Panc1 (cell line): ENCODE measurements at regions not wholly inside any gene's neighbourhood (a gene's known extent, or its start where the extent isn't known, plus 50 kb on each side); places are given as distances from the start of the nearest gene placed in this dataset.

Source experiments
- ATAC-seq: fragments of 200-7000 bp; cut with Tn5 transposase; 2 replicates; pipeline ENCODE4 v1.9.1; 2020; ENCODE audit warnings: mild to moderate bottlenecking, moderate library complexity
- BruUV-seq: library from RNA; stranded (reverse); fragments of 400-500 nt; replicated peaks from 2 replicates; lab custom pipeline; 2021; lab: Mats Ljungman, UMichigan
- CTCF ChIA-PET: fragments of 300-600 bp; sonication (Branson Sonifier 250); formaldehyde crosslinking; loops from one replicate; lab custom pipeline; 2022; ENCODE audit warnings: antibody characterized with exemption; lab: Charles Lee
- POLR2A ChIA-PET: fragments of 300-600 bp; sonication (Branson Sonifier 250); formaldehyde crosslinking; loops from one replicate; lab custom pipeline; 2022; ENCODE audit warnings: antibody characterized with exemption; lab: Charles Lee
- DNase-seq: peaks from one replicate; pipeline ENCODE4 v3.0.0-alpha.2; 2010; ENCODE audit warnings: low read depth, low spot score
- H3K27ac ChIP-seq: 2 replicates; pipeline ENCODE4 v1.5.1; 2011; ENCODE audit warnings: mild to moderate bottlenecking, low read length, inconsistent platforms
- H3K27me3 ChIP-seq: fragments of 200-500 bp; sonication (Bioruptor generic); 2 replicates; pipeline ENCODE4 v1.6.0; 2014; ENCODE audit warnings: low read length, inconsistent platforms; ENCODE audit not compliant: control insufficient read depth, insufficient read depth
- H3K36me3 ChIP-seq: fragments of 200-500 bp; sonication (Bioruptor generic); 2 replicates; pipeline ENCODE4 v1.5.1; 2014; ENCODE audit warnings: inconsistent platforms, mild to moderate bottlenecking, low read length, moderate library complexity; ENCODE audit not compliant: control insufficient read depth, insufficient read depth
- H3K4me1 ChIP-seq: 2 replicates; pipeline ENCODE4 v1.5.1; 2011; ENCODE audit warnings: inconsistent platforms, mild to moderate bottlenecking, low read length, moderate library complexity; ENCODE audit not compliant: control insufficient read depth, insufficient read depth
- H3K4me3 ChIP-seq, 2 experiments: 2 replicates each; pipeline ENCODE4 v1.5.1; 2011 to 2012; ENCODE audit warnings: low read depth in 2 of 2, low read length in 2 of 2, mild to moderate bottlenecking in 2 of 2, inconsistent platforms in 1 of 2, moderate library complexity in 1 of 2
- H3K9me3 ChIP-seq: fragments of 200-500 bp; sonication (Bioruptor generic); 2 replicates; pipeline ENCODE4 v1.5.1; 2014; ENCODE audit warnings: low read depth, mild to moderate bottlenecking, inconsistent platforms, low read length, moderate library complexity; ENCODE audit not compliant: control insufficient read depth, insufficient read depth
- POLR2AphosphoS5 ChIP-seq: IDR thresholded peaks from 2 replicates; pipeline ENCODE4 v1.6.1; 2012; ENCODE audit warnings: mild to moderate bottlenecking, low read depth, low read length, moderate library complexity
- REST ChIP-seq, 2 experiments: IDR thresholded peaks; 2 replicates each; pipeline ENCODE4 v1.6.1; 2011 to 2012; ENCODE audit warnings: low read depth in 2 of 2, control low read depth in 1 of 2, low read length in 1 of 2, mild to moderate bottlenecking in 1 of 2, moderate library complexity in 1 of 2; ENCODE audit not compliant: insufficient read depth in 1 of 2
- SIN3A ChIP-seq: IDR thresholded peaks from 2 replicates; pipeline ENCODE4 v1.6.1; 2012; ENCODE audit warnings: low read depth, mild to moderate bottlenecking, low read length, moderate library complexity, borderline replicate concordance; ENCODE audit not compliant: insufficient read depth
- TCF7L2 ChIP-seq: IDR thresholded peaks from 2 replicates; pipeline ENCODE4 v1.6.1; 2011; ENCODE audit warnings: mild to moderate bottlenecking, low read depth, low read length, inconsistent platforms
- in situ Hi-C: cut with HindIII; loops from 2 replicates; pipeline ENCODE4 v1.10.0; 2016; ENCODE audit warnings: low sequenced_read_pairs, low pct_unique_long_range_greater_than_20kb
- intact Hi-C: fragments of 100-400 bp; cut with micrococcal nuclease; formaldehyde crosslinking; loops from one replicate; pipeline ENCODE4 v1.10.0; 2022; ENCODE audit not compliant: unreplicated experiment
- TF ChIP-seq, protein P1 (sequence below): fragments of 450-650 bp; IDR thresholded peaks from 2 replicates; pipeline ENCODE4 v1.5.1; 2017; ENCODE audit warnings: mild to moderate bottlenecking

DNA sequence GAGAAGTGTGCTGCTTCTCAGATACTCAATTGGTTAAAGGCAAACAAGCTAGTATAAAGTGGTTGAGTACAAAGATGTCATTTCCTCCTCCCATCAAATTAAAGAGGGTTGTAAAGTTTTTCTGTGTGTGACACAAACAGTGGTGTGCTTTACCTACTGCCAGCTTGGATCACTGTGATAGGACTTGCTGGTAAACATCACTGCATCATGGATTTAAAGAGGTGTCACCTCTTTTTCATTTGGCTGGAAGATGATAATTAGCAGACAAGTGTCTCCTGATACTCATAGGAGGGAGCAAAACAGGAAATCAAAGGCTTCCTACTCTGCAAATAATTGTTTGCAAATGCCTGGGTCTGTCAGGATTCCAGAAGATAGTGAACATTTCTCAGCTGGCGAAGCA, 200.5 kb downstream of the MDFIC start:
- Histone ChIP-seq H3K36me3 (no peaks in the 10 kb centered on the region), H3K4me1 (no peaks in the 10 kb centered on the region), H3K9me3 (no peaks in the 10 kb centered on the region), H3K4me3 (no peak overlapping the region), H3K27ac (no peak overlapping the region), H3K27me3 (no peaks in the 10 kb centered on the region)
- intact Hi-C loops: no loop called here
- DNase-seq: no peak
- ChIA-PET CTCF (no interaction called here), POLR2A (interaction anchor here (0.6 kb wide), 1 partner anchor 26 kb away, joined by 4 read pairs; no protein-coding TSS in a partner anchor)
- in situ Hi-C loops: no loop called here
- no peak for TF ChIP-seq POLR2AphosphoS5
- no peak for TF ChIP-seq TCF7L2
- no peak for TF ChIP-seq SIN3A
- TF ChIP-seq, protein P1, sequence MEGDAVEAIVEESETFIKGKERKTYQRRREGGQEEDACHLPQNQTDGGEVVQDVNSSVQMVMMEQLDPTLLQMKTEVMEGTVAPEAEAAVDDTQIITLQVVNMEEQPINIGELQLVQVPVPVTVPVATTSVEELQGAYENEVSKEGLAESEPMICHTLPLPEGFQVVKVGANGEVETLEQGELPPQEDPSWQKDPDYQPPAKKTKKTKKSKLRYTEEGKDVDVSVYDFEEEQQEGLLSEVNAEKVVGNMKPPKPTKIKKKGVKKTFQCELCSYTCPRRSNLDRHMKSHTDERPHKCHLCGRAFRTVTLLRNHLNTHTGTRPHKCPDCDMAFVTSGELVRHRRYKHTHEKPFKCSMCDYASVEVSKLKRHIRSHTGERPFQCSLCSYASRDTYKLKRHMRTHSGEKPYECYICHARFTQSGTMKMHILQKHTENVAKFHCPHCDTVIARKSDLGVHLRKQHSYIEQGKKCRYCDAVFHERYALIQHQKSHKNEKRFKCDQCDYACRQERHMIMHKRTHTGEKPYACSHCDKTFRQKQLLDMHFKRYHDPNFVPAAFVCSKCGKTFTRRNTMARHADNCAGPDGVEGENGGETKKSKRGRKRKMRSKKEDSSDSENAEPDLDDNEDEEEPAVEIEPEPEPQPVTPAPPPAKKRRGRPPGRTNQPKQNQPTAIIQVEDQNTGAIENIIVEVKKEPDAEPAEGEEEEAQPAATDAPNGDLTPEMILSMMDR: no peak
- no peak for TF ChIP-seq REST (IDR thresholded peaks at IDR 0.05; ENCODE audit: insufficient read depth in 1 of 2, low read depth in 2 of 2, low read length in 1 of 2)
- no TSS peak for BruUV-seq
- no peak for ATAC-seq

DNA sequence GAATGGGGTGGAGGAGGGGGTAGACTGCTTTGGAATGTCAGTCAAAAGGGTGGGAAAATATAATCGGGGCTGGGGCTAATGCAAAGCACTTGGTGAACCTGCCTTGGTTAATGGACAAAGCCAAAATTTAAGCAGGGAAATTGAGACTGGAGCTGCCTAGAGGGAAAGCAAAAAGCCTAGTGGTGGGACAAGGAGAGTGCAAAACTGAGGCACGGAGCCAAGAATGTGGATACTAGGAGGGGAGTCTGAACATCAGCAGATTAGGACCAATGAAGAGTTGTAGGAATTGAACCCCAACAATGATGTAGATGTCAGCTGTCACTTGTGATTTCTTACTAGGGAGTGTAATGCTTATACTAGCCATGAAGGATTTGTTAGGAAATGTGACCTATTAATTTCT, 195.9 kb downstream of the MDFIC start:
- in situ Hi-C loops: no loop called here
- H3K27ac ChIP-seq: no peak overlapping the region
- no peaks in the 10 kb centered on the region for H3K4me1 ChIP-seq
- no TSS peak for BruUV-seq
- ChIA-PET CTCF (no interaction called here), POLR2A (no interaction called here)
- ATAC-seq (no peak), DNase-seq (no peak)
- H3K36me3 ChIP-seq: no peaks in the 10 kb centered on the region
- no peaks in the 10 kb centered on the region for H3K9me3 ChIP-seq
- H3K4me3 ChIP-seq: no peak overlapping the region
- no peaks in the 10 kb centered on the region for H3K27me3 ChIP-seq
- TF ChIP-seq, protein P1: no peak
- TF ChIP-seq SIN3A (no peak), REST (IDR thresholded peaks at IDR 0.05; ENCODE audit: insufficient read depth in 1 of 2, low read depth in 2 of 2, low read length in 1 of 2) (no peak), POLR2AphosphoS5 (no peak)
- intact Hi-C loops: no loop called here
